ENCODE measurements at regions not wholly inside any gene's neighbourhood (a gene's known extent, or its start where the extent isn't known, plus 50 kb on each side); places are given as distances from the start of the nearest gene placed in this dataset.

- TF ChIP-seq CTCF (IDR thresholded peaks at IDR 0.05) = no peak
- no peak for TF ChIP-seq POLR2A (IDR thresholded peaks at IDR 0.05)
- TF ChIP-seq POLR2AphosphoS5 (IDR thresholded peaks at IDR 0.05) = no peak
- no peak for TF ChIP-seq EP300 (IDR thresholded peaks at IDR 0.05)
Measured at GRCh38 chr13:79805317-79805716, 324.4 kb downstream of the NDFIP2 start.

Measured in gastroesophageal sphincter (tissue), 3 donors.